T-helper 2 cell treated with Interferon-gamma antibody and Interleukin-4, amounts not matched to agents 100 ng/mL and 5 ng/mL, for 36 hours (primary cell): ENCODE measurements at regions not wholly inside any gene's neighbourhood (a gene's known extent, or its start where the extent isn't known, plus 50 kb on each side); places are given as distances from the start of the nearest gene placed in this dataset.
"Not testable (repeated sequence)": the region's sequence is repeated elsewhere in the genome, so short reads cannot be mapped to it uniquely, and the experiment has no call there.

Experiments
- intact Hi-C: fragments of 100-400 bp; cut with micrococcal nuclease; formaldehyde crosslinking; loops from one replicate; pipeline ENCODE4 v1.15.1; 2023

DNA sequence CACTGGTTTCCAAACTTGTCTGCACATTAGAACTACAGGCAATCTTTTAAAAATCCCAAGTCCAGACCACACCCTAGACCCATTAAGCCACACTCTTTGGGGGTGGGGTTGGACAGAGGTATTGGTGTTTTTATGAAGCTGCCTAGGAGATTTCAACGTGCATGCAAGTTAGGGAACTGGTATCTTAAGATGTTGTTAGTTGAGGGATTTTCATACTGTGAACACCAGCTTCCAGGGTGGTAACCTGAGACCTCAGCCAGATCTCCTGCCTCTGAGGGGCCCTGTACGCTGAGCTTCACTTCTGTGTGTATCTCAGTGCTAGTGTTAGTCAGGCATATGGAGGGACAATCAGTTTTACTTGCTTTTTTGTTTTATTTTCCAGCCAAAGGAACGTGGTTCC is 138.0 kb downstream of the UTRN start:
- intact Hi-C loops, result no loop called here

DNA sequence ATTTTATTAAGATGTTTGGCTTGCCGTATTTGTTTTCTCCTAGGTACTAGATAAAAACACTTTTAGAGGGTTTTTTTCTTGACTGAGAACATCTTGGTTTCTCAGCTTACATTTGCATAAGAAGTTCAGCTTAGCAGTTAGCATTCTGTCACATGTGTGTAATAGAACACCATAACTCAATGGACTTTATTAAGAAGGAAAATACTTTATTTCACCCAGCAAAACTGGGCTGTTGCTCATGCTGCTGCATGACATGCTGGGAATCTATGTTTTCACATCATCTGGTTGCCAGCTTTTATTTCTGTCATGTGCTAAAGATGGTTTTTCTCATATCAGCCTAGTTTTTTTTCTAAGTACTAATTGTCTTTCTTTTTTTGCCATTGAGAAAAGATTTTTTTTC is 144.6 kb downstream of the UTRN start:
- intact Hi-C loops, result loop anchor here (5.0 kb wide), 1 partner anchor 142 kb away; the partner anchor contains the start of gene UTRN

DNA sequence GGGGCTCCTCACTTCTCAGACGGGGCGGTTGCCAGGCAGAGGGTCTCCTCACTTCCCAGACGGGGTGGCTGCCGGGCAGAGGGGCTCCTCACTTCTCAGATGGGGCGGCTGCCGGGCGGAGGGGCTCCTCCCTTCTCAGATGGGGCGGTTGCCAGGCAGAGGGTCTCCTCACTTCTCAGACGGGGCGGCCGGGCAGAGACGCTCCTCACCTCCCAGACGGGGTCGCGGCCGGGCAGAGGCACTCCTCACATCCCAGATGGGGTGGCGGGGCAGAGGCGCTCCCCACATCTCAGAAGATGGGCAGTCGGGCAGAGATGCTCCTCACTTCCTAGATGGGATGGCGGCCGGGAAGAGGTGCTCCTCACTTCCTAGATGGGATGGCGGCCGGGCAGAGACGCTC is 148.3 kb downstream of the UTRN start:
- intact Hi-C loops, result not testable (repeated sequence)

DNA sequence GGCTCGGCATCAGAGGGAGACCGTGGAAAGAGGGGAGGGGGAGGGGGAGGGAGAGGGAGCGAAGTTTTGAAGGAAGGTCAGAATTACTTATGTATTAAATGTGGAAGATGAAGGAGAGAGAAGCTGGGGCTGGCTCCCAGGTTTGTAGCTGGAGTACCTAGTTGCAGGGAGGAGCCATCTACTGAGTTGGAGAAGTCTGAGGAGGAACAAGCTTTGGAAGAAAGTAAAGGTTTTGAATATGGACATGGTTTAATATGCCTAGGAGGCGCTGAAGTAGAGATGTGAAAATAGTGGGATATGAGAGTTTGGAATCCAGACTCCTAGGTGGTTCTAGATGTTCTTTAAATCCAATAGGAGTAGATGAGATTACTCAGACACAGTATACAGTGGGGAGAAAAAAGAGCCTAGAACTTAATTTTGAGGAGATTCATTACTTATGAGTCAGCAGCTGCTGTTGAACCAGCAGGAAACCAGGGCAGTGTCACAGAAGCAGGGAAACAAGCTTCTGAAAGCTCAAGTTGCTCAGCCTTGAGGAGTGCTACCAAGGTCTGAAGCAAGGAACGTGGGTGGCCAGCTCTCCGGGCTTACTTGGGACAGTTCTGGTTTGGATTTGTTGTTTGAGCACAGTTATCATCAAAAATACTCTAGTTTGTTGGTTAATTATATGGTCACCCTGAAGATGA is 149.3 kb downstream of the UTRN start:
- intact Hi-C loops, result no loop called here

DNA sequence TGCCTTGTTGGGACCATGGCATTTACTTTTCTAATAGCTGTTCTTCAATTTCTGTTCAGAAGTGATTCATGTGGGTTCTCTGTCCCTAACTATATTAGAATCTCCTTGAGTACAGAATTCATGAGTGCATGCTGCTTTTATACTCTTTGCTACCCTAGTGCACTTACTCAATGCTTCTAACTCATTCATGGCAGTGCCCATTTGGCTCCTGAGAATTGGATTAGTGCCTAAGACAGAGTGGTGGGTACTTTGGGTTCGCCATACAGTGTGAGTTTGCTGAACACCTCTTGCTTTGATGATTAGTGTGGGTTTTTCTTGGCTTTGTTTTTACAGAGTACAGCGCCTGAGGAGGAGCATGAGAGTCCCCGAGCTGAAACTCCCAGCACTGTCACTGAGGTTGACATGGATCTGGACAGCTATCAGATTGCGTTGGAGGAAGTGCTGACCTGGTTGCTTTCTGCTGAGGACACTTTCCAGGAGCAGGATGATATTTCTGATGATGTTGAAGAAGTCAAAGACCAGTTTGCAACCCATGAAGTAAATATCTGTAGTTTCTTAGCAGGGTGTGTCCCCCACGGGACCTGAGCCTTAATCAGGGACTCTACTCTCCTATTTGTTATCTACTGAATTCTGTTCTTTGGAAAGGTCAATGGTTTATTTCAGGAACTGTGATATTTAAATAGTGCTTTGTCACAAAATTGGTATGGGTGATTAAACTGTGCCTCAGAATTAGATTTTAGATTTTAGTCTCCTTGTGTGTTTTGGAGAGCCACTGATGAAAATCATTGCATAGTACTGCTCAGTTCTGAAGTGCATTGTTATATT is 150.7 kb downstream of the UTRN start:
- intact Hi-C loops, result no loop called here

DNA sequence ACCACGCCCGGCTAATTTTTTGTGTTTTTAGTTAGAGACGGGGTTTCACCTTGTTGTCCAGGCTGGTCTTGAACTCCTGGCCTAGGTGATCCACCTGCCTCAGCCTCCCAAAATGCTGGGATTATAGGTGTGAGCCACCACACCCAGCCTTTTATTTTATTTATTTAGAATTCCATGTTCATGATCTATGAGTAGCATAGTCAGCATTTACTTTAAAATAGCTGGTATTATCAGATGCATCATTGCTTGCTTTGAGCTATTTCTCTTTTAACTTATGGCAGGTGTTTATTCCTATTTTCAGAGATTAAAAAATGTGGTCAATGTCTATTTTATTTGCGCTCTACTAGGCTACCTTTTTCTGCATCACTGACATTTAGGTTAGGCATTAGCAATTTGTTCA is 152.0 kb downstream of the UTRN start:
- intact Hi-C loops, result no loop called here

DNA sequence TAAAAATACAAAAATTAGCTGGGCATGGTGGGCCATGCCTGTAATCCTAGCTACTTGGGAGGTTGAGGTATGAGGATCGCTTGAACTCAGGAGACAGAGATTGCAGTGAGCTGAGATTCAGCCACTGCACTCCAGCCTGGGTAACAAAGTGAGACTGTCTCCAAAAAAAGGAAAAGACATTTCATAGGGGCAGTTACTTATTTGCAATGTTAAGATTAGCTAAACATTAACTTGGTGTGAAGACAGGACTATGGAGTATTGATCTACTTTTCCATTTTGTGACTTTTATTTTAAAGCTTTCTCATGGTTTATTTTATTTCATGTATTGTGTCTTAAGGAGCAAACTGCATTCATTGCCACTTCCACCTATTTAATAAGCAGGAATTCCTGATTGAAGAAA is 153.0 kb downstream of the UTRN start:
- intact Hi-C loops, result no loop called here

DNA sequence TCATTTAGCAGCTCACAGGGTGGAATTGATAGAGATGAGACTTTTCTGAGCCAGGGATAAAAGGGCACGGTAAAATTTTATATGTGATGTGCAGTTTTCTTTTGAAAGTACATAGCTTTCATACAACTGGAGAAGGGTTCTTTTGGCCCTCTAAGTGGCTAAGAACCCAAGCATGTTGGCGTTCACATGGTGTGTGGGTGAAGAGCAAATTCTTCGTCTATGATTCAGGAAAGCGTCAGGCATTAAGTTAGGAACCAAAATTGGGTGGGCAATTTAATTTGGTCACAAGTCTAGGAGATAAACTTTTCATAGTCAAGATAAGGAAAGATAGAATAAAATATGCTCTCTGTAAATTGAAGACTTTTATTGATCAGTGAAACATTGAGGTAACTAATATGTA is 153.9 kb downstream of the UTRN start:
- intact Hi-C loops, result no loop called here

DNA sequence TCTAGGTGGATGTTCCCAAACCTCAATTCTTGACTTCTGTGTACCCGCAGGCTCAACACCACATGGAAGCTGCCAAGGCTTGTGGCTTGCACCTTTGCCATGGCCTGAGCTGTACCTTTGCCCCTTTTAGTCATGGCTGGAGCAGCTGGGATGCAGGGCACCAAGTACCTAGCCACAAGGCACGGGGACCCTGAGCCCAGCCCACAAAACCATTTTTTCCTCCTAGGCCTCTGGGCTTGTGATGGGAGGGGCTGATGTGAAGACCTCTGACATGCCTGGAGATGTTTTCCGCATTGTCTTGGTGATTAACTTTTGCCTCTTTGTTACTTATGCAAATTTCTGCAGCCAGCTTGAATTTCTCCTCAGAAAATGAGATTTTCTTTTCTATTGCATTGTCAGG is 156.7 kb downstream of the UTRN start:
- intact Hi-C loops, result not testable (repeated sequence)

DNA sequence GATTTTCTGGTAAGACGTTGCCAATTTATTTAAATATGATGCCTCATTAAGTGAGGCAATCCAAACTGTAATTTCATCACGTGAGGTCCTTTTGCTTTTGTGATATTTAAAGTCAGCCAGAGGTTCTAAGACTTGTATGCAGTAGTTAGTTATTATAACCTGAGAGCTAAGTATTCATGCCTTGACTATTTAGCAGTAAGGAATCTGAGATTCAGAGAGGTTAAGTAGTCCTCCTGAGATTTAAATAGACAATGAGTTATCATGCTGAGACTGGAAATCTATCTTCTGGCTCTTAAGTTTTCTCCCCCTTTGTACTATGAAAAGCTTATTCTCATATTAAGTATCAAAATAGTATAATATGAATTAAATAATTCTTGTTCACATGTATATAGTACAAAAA is 158.0 kb downstream of the UTRN start:
- intact Hi-C loops, result no loop called here

DNA sequence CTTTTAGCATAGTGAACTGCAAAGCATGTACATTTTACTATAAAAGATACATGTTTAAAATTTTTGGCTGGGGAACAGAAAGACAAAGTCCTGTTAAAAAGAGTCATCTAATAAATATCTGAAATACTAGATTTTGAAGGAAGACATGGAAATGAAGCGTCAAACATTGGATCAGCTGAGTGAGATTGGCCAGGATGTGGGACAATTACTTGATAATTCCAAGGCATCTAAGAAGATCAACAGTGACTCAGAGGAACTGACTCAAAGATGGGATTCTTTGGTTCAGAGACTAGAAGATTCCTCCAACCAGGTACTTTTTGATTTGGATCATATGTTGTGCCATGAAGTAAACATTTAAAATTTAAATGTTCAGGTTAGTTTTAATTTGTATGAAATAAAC is 162.3 kb downstream of the UTRN start:
- intact Hi-C loops, result no loop called here

DNA sequence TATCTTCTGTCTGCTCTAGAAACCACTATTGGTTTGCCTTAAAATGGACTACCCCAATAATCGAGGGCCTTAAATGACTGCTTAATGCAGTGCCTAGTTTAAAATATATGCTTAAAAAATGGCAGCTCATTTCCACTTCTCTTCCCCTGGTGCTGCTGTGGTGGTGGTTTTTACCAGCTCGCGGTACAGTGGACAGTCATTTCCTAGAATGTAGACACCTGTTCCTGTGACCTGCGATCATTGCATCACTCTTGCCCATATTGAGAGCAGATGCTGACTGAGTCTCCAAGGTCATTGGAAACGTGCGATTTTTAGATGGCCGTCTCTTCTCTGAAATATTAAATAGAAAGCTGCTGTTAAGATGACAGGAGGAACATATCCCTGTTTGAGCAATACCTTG is 164.1 kb downstream of the UTRN start:
- intact Hi-C loops, result no loop called here

DNA sequence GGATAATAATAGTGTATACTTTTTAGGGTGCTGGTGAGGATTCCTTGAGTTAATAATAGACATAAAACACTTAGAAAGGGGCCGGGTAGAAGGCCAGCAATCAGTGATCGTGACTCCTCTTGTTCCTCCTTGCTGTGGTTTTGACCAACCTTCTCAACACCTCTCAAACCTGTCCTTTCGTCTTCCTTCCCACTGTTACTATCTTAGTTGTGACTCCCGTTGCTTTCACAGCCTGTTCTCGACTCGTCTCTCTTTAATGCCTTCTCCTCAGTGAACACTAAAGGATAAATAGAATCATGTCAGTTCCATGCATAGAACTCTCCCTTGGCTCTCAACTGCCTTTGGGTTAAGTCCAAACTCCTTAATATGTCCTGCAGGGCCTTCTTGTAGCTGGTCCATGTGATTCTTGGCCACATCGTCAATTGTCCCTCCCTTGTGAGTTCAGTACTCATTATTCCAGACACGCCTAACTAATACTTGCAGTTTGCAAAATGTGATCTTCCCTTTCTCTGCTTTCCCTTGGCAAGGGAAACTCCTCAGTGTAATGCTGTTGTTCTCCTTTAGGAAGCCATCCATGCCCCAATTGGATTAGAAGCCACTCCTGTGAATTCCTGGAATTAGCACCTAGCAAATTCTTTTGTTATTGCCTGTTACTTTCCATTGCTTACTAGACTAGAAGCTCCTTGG is 164.9 kb downstream of the UTRN start:
- intact Hi-C loops, result no loop called here

DNA sequence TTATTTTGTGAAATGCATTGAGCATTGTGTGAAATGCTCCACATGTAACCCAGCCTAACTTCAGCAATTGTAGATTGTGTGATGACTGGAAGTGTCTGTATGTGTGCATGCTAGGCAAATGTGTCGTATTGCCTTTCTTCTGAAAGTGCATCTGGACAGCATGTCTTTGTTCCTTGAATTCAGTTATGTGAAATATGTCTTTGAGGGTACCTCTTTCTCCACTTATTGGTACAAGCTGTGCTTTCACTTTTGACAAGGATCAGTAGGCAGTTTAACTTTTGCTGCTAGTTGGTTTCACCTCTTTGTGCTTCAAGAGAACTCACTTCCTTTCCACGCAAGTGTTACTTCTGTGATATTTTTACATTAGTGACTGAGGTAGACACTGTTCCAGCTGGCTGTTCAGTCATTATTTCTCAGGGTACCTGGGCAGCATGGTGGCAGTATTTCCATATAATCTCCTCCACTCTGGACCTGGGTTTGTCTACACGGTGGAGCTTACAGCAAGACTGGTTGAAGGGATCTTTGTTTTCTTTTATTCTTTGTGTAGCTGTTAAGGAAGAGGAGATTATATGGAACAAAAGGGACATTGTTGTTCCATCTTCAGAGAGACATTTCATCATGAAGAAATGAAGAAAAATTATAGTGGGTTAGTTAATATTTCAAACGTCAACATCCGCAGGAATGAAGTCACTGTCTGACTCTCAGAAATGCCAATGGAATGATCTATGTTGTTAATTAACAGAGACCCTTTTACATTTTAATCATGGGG is 175.4 kb downstream of the UTRN start:
- intact Hi-C loops, result no loop called here

DNA sequence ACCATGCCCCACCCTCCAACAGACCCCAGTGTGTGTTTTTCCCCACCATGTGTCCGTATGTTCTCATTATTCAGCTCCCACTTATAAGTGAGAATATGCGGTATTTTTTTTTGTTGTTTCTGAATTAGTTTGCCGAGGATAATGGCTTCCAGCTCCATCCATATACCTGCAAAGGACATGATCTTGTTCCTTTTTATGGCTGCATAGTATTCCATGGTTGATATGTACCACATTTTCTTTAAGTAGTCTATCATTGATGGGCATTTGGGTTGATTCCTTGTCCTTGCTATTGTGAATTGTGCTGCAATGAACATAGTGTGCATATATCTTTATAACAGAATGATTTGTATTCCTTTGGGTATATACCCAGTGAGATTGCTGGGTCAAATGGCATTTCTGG is 176.9 kb downstream of the UTRN start:
- intact Hi-C loops, result no loop called here

DNA sequence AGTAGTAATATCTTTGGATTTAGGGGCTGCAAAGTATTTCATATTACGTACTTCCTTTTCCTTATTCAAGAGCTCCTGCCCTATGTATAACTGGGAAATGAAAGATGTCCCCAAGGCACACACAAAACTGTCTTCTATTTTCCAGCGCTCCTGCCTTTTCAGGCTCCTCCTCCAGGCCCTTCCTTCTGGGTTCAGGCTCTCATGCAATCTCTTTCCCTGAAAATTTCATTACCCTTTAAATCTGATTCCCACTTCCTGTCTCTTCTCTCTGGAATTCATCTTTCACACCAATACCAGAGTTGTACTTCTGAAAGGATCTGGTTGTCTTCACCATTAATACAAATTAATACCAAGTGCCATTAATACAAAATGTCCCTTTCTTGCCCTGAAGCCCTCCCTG is 181.6 kb downstream of the UTRN start:
- intact Hi-C loops, result loop anchor here (5.0 kb wide), 1 partner anchor 114 kb away; no protein-coding TSS in a partner anchor

DNA sequence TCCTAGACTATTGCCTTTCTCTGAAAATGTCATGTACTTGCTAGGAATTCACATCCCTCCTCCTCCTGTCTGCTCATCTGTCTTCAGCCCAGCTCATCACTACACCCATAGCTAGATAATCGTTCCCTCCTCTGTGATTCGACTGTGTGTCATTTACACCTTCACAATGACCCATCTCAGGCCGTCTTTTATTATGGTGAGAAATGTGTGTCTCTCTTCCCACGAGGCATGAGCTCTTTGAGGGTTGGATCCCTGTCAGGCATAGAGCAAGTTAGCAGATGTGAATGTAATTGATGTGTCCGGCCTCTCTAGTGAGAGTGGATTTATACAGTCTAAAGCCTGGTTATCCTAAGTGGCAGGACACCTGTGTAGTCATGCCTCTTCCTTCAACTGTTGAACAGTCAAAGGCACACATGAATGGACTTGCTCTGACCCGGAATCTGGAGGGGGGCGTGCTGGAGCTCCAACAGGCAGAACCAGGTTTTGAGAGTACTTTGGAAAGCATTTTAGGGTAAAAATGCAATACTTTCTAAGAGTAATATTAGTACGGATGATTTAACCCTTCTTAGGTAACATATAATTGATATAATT is 182.1 kb downstream of the UTRN start:
- intact Hi-C loops, result loop anchor here (5.0 kb wide), 1 partner anchor 115 kb away; no protein-coding TSS in a partner anchor

DNA sequence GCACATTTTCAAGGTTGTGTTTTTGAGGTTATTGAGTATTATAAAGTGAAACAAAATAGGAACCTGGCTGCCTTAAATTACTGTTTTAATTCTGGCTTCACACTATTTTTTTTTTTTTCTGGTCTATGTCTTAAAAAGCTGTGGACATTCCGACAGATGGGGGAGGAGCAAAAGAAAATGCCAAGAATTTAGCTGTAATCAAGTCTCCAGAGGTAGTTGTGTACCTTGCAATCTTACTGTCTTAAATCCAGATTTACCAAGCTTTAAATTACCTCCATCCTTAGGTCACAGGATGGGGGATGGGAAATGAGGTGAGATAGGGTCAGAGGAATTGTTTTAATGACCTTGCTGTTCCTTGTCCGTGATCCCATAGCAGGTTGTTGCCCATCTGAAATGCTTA is 182.8 kb downstream of the UTRN start:
- intact Hi-C loops, result loop anchor here (5.0 kb wide), 1 partner anchor 116 kb away; no protein-coding TSS in a partner anchor

DNA sequence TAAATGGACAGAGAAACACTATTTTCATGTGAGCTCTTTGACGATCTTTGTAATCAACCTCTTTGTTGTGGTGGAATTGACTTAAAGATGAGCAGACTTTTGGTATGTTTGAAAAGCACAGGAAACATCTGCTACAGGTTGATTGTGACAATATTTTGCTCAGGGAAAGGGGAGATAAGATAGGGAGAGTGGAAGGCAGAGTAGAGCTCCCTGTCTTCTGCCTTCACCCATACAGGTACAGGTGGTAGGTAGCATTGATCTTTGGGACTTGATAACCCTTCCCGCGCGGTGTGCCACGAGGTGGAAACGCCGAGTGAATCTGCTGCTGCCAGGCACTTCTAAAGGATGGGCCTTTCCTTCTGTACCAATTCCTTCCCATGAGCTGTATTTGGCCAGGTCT is 183.6 kb downstream of the UTRN start:
- intact Hi-C loops, result loop anchor here (5.0 kb wide), 1 partner anchor 116 kb away; no protein-coding TSS in a partner anchor

DNA sequence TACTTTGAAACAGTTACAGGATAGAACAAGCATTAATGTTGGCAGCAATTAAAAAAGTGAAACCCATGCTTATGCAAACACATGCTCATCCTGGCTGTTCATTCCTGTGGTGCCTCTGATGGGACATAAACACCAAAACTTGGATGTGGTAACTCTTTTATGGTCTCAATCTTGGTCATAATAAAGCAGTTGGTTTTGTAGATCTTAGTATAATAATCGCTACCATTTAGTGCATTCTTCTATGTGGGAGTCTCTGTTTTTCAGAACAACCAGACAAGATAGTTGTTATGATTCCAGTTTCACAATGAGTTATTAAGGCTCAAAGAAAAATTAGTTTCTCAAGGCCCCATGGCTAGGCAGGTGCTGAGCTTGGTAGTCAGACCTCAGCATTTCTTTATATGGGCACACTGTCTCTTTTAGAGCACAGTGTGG is 184.0 kb downstream of the UTRN start:
- intact Hi-C loops, result loop anchor here (5.0 kb wide), 1 partner anchor 117 kb away; no protein-coding TSS in a partner anchor

DNA sequence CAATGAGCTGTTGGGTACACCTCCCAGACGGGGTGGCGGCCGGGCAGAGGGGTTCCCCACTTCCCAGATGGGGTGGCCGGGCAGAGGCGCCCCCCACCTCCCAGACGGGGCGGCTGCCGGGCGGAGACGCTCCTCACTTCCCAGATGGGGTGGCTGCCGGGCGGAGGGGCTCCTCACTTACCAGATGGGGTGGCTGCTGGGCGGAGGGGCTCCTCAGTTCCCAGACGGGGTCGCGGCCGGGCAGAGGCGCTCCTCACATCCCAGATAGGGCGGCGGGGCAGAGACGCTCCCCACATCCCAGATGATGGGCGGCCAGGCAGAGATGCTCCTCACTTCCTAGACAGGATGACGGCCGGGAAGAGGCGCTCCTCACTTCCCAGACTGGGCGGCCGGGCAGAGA is 185.1 kb downstream of the UTRN start:
- intact Hi-C loops, result not testable (repeated sequence)
